ENCODE measurements at regions not wholly inside any gene's neighbourhood (a gene's known extent, or its start where the extent isn't known, plus 50 kb on each side); places are given as distances from the start of the nearest gene placed in this dataset.

GRCh38 chr3:18669374-18669773 is 244.2 kb upstream of the SATB1 start:
- TF ChIP-seq, protein P1, sequence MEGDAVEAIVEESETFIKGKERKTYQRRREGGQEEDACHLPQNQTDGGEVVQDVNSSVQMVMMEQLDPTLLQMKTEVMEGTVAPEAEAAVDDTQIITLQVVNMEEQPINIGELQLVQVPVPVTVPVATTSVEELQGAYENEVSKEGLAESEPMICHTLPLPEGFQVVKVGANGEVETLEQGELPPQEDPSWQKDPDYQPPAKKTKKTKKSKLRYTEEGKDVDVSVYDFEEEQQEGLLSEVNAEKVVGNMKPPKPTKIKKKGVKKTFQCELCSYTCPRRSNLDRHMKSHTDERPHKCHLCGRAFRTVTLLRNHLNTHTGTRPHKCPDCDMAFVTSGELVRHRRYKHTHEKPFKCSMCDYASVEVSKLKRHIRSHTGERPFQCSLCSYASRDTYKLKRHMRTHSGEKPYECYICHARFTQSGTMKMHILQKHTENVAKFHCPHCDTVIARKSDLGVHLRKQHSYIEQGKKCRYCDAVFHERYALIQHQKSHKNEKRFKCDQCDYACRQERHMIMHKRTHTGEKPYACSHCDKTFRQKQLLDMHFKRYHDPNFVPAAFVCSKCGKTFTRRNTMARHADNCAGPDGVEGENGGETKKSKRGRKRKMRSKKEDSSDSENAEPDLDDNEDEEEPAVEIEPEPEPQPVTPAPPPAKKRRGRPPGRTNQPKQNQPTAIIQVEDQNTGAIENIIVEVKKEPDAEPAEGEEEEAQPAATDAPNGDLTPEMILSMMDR (IDR thresholded peaks at IDR 0.05; ENCODE audit: low read depth, low read length) = no peak
- TF ChIP-seq MAX (IDR thresholded peaks at IDR 0.05; ENCODE audit: low read depth, low read length) (no peak), POLR2A (IDR thresholded peaks at IDR 0.05; ENCODE audit: extremely low read depth, insufficient read length) (no peak), MYC (IDR thresholded peaks at IDR 0.05; ENCODE audit: low read depth, low read length) (no peak)
- no peak overlapping the region for H3K4me3 ChIP-seq (ENCODE audit: low read depth, low read length)
- DNase-seq (ENCODE audit: low read depth) = no peak

DNA sequence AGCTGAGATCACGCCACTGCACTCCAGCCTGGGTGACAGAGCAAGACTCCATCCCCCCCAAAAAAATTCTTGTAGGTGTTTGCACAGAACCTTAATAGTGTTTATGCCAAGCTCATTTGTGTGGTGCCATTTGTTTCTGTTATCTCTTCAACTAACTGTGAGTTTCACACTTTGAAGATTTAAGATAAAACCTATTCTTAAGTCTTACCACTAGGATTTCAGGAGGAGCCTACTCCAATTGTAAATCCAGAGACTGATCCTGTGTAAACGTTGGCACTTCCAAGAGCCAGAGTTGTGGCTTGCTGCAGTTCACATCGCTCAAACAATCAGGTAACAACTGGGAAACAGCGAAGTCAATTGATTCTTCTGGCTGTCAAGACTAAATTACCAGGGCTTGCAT is 242.4 kb upstream of the SATB1 start:
- H3K4me3 ChIP-seq (ENCODE audit: low read depth, low read length) = no peak overlapping the region
- DNase-seq (ENCODE audit: low read depth) = no peak
- TF ChIP-seq MAX (IDR thresholded peaks at IDR 0.05; ENCODE audit: low read depth, low read length) (no peak), MYC (IDR thresholded peaks at IDR 0.05; ENCODE audit: low read depth, low read length) (no peak), POLR2A (IDR thresholded peaks at IDR 0.05; ENCODE audit: extremely low read depth, insufficient read length) (no peak)
- TF ChIP-seq, protein P1 (IDR thresholded peaks at IDR 0.05; ENCODE audit: low read depth, low read length) = no peak

GRCh38 chr3:18666655-18667054 is 241.5 kb upstream of the SATB1 start:
- no peak for DNase-seq (ENCODE audit: low read depth)
- no peak overlapping the region for H3K4me3 ChIP-seq (ENCODE audit: low read depth, low read length)
- TF ChIP-seq, protein P1 (IDR thresholded peaks at IDR 0.05; ENCODE audit: low read depth, low read length) = no peak

DNA sequence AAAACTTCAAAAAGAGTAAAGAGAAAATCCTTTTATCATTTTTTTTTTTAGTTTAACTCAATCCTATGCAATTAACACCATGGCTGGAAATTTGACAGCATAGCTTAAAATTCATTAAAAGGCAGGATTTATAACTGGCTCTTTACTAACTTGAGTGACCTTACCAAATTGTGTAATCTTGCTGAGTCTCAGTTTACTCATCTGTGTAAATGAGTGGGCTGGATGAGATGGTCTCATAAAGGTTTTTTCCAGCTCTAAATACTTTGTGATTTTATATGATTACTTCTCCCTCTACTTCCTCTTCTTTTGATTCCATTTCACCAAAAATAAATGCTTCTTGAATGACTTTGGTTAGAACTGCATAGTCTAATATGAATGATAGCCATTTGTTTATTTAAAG is 234.9 kb upstream of the SATB1 start:
- TF ChIP-seq POLR2A (IDR thresholded peaks at IDR 0.05; ENCODE audit: extremely low read depth, insufficient read length) (no peak), MYC (IDR thresholded peaks at IDR 0.05; ENCODE audit: low read depth, low read length) (no peak), MAX (IDR thresholded peaks at IDR 0.05; ENCODE audit: low read depth, low read length) (no peak)
- TF ChIP-seq, protein P1 (IDR thresholded peaks at IDR 0.05; ENCODE audit: low read depth, low read length) = no peak
- no peak for DNase-seq (ENCODE audit: low read depth)

DNA sequence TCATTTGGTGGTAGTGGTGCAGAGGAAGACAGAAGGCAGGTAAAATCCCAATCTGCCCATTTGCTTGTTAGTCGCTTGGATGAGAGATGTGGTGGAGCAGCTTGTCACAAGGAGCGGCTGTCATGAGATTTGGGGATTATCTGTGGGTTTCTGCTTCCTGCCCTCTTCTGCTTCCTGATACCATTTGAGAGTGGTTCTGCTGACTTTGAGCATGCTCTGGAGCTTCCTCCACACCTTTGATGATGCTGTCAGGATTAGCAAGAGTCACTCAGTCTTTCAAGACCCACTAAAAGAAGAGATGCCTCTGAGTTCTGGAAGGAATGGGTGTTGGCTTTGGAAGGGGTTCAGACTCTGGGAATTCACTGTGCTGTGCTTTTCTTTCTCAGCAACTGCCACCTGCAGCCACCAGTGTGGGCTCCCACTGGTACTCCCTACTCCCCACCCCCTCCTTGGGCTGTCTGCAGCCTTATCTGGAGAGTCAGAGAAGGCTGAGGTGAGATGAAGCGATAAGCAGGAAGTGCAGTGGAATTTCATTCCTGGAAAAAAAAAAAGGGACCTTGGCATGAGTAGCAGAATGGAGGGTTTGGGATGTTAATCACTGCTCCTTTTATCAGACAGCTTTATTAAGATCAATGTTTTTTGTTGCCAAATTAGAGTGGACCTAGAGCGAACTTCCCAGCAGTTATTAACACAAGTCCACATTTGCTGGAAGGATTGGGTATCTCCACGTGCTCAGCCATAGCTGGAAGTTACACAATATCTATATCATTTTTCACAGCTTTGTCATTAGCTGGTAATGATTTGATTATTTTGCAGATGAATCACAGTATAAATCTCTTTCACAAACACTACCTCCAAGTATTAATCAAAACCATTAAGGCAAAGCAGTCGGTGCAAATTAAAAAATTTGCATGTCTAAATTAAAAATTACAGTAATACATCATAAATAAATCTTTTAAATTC is 233.0 kb upstream of the SATB1 start:
- no peak overlapping the region for H3K4me3 ChIP-seq (ENCODE audit: low read depth, low read length)
- no peak for DNase-seq (ENCODE audit: low read depth)
- no peak for TF ChIP-seq POLR2A (IDR thresholded peaks at IDR 0.05; ENCODE audit: extremely low read depth, insufficient read length)
- TF ChIP-seq MAX (IDR thresholded peaks at IDR 0.05; ENCODE audit: low read depth, low read length) = no peak
- TF ChIP-seq, protein P1 (IDR thresholded peaks at IDR 0.05; ENCODE audit: low read depth, low read length) = no peak
- no peak for TF ChIP-seq MYC (IDR thresholded peaks at IDR 0.05; ENCODE audit: low read depth, low read length)

More for the DNA sequence above, 234.9 kb upstream of the SATB1 start:
- H3K4me3 ChIP-seq (ENCODE audit: low read depth, low read length) = no peak overlapping the region

All from NB4 (cell line).